ENCODE measurements at regions not wholly inside any gene's neighbourhood (a gene's known extent, or its start where the extent isn't known, plus 50 kb on each side); places are given as distances from the start of the nearest gene placed in this dataset.

DNA sequence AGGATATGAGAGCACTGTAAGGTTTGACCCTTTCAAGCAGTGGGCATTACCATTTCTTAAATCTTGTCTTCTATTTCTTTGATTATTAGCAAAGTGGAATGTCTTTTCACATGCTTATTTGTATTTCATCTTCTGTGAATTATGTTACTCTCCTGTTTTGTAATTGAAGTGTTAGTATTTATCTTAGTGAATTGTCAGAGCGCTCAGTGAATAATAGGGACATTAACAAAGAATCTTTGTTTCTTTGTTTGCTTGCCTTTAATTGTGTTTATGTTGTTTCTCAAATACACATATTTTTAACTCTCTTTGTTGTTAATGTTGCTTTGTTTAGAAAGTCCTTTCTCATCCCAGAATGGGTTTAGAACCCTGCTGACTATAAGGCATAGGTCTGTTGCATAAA is 259.3 kb downstream of the RRAGC start:
- Histone ChIP-seq H3K9me3 (ENCODE audit: control insufficient read depth in 2 of 2, insufficient read depth in 1 of 2, low read depth in 1 of 2, low read length in 1 of 2) (no peaks in the 10 kb centered on the region), H3K36me3 (ENCODE audit: control insufficient read depth in 3 of 3, insufficient read depth in 2 of 3, low read depth in 1 of 3, low read length in 3 of 3) (no peaks in the 10 kb centered on the region), H3K4me3 (ENCODE audit: low read depth in 1 of 3, low read length in 3 of 3) (no peak overlapping the region), H3K4me1 (ENCODE audit: control insufficient read depth in 3 of 3, insufficient read depth in 2 of 3, low read depth in 1 of 3, low read length in 2 of 3) (no peaks in the 10 kb centered on the region), H3K27me3 (ENCODE audit: control insufficient read depth in 3 of 3, insufficient read depth in 3 of 3, low read length in 3 of 3) (peaks cover 0 to 6% (median 0%) of the 10 kb centered on the region in 3 donors), H3K27ac (ENCODE audit: low read depth in 1 of 3, low read length in 2 of 3) (no peak overlapping the region)
- FAIRE-seq (no peak), DNase-seq (no peak)
- WGBS, 3 donors: 65 to 78% (median 71%) methylated on average over 1 of the region's 1 CpG

DNA sequence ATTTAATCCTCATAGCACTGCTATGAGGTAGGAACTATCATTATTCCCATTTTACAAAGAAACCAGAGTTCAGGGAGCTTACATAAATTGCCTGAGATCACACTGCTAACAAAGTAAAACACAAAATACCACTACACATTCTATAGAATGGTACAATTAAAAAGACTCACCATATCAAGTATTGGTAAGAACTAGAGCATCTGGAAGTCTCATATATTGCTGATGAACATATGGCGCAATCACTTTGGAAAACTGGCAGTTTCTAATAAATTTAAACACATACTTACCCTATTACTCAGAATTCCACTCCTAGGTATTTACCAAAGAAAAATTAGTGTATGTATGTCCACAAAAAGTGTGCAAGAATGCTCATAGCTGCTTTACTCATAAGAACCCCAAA is 261.5 kb downstream of the RRAGC start:
- H3K4me3 ChIP-seq (ENCODE audit: low read depth in 1 of 3, low read length in 3 of 3): no peak overlapping the region
- no peak for DNase-seq
- H3K27me3 ChIP-seq (ENCODE audit: control insufficient read depth in 3 of 3, insufficient read depth in 3 of 3, low read length in 3 of 3): peaks cover 0 to 7% (median 0%) of the 10 kb centered on the region in 3 donors
- no peak for FAIRE-seq
- 91 to 97% (median 96%) methylated on average over 1 of the region's 1 CpG for WGBS, 3 donors
- no peaks in the 10 kb centered on the region for H3K4me1 ChIP-seq (ENCODE audit: control insufficient read depth in 3 of 3, insufficient read depth in 2 of 3, low read depth in 1 of 3, low read length in 2 of 3)
- no peaks in the 10 kb centered on the region for H3K36me3 ChIP-seq (ENCODE audit: control insufficient read depth in 3 of 3, insufficient read depth in 2 of 3, low read depth in 1 of 3, low read length in 3 of 3)
- no peak overlapping the region for H3K27ac ChIP-seq (ENCODE audit: low read depth in 1 of 3, low read length in 2 of 3)
- H3K9me3 ChIP-seq (ENCODE audit: control insufficient read depth in 2 of 2, insufficient read depth in 1 of 2, low read depth in 1 of 2, low read length in 1 of 2): peaks cover 0 to 2% of the 10 kb centered on the region in 2 donors

DNA sequence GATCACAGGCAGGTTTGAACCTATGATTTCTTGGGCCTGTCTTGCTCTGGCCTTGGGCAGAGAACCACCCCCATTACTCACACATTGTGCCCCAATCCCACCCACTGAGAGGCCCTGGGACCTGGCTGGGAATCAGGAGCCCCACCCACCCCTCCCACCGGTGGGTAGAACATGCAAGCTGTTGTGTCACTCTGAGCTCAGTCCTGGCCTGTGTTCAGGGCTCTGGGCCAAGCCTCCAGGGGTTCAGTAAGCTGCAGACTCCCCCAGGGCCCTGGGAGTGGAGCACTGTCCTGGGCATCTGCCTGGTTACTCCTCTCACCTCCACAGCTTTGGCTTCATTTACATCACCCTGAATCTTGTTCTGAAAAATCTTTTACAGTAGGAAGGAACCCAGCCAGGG is 270.5 kb downstream of the RRAGC start:
- 9 to 22% (median 22%) methylated on average over 1 of the region's 1 CpG for WGBS, 3 donors
- H3K27me3 ChIP-seq (ENCODE audit: control insufficient read depth in 3 of 3, insufficient read depth in 3 of 3, low read length in 3 of 3): peaks cover 0 to 8% (median 0%) of the 10 kb centered on the region in 3 donors
- no peak overlapping the region for H3K27ac ChIP-seq (ENCODE audit: low read depth in 1 of 3, low read length in 2 of 3)
- DNase-seq (no peak), FAIRE-seq (no peak)
- no peaks in the 10 kb centered on the region for H3K9me3 ChIP-seq (ENCODE audit: control insufficient read depth in 2 of 2, insufficient read depth in 1 of 2, low read depth in 1 of 2, low read length in 1 of 2)
- no peaks in the 10 kb centered on the region for H3K4me1 ChIP-seq (ENCODE audit: control insufficient read depth in 3 of 3, insufficient read depth in 2 of 3, low read depth in 1 of 3, low read length in 2 of 3)
- H3K4me3 ChIP-seq (ENCODE audit: low read depth in 1 of 3, low read length in 3 of 3): no peak overlapping the region
- H3K36me3 ChIP-seq (ENCODE audit: control insufficient read depth in 3 of 3, insufficient read depth in 2 of 3, low read depth in 1 of 3, low read length in 3 of 3): no peaks in the 10 kb centered on the region

DNA sequence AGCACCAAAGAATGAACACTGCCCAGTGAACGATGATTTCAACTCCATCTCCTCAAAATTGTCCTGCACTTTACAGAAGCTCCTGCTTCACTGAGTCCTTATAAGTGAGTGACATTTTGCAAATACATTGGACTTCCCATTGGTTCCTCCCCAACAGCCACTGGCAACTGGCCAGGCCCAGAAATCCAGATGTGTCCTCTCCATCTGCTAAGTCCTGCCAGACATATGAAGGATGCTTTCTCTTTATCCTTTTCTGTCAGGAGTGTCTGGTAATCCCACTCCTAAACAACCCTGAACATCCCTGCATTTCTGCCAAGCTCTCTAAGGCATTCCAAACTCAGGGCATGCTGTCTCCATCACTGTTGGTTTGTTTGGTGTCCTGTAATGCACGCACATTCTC is 271.8 kb downstream of the RRAGC start:
- WGBS, 3 donors: 69 to 81% (median 79%) methylated on average over 2 of the region's 2 CpGs
- DNase-seq (no peak), FAIRE-seq (no peak)
- Histone ChIP-seq H3K4me1 (ENCODE audit: control insufficient read depth in 3 of 3, insufficient read depth in 2 of 3, low read depth in 1 of 3, low read length in 2 of 3) (no peaks in the 10 kb centered on the region), H3K27me3 (ENCODE audit: control insufficient read depth in 3 of 3, insufficient read depth in 3 of 3, low read length in 3 of 3) (peaks cover 0 to 2% (median 0%) of the 10 kb centered on the region in 3 donors), H3K9me3 (ENCODE audit: control insufficient read depth in 2 of 2, insufficient read depth in 1 of 2, low read depth in 1 of 2, low read length in 1 of 2) (no peaks in the 10 kb centered on the region), H3K4me3 (ENCODE audit: low read depth in 1 of 3, low read length in 3 of 3) (no peak overlapping the region), H3K27ac (ENCODE audit: low read depth in 1 of 3, low read length in 2 of 3) (no peak overlapping the region), H3K36me3 (ENCODE audit: control insufficient read depth in 3 of 3, insufficient read depth in 2 of 3, low read depth in 1 of 3, low read length in 3 of 3) (no peaks in the 10 kb centered on the region)

DNA sequence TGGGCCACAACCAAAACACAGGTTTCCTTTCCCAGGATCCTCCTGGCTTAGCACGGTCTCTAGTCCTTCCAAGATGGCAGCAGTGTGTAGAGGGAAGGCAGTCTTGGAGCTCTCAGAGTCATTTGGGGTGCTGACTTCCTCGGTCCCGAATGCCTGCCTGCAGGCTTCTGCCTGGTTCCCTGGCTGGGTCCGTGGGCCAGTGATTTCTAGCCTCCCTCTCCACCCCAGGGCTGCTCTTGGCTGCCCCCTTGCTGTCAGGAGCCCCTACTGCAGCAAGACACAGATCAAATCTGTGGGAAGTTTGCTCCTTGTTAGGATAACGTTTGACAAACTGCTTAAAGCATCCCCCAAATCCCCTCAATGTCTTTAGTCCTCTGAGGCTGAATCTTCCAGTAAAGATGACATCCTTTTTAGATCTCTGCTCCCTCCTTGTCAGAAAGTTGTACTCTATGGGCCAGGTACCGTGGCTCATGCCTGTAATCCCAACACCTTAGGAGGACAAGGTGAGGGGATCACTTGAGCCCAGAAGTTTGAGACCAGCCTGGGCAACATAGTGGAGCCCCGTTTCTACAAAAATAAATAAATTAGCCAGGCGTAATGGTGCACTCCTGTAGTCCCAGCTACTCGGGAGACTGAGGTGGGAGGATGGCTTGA is 272.5 kb downstream of the RRAGC start:
- no peaks in the 10 kb centered on the region for H3K9me3 ChIP-seq (ENCODE audit: control insufficient read depth in 2 of 2, insufficient read depth in 1 of 2, low read depth in 1 of 2, low read length in 1 of 2)
- H3K4me1 ChIP-seq (ENCODE audit: control insufficient read depth in 3 of 3, insufficient read depth in 2 of 3, low read depth in 1 of 3, low read length in 2 of 3): no peaks in the 10 kb centered on the region
- FAIRE-seq (no peak), DNase-seq (peak; percentile 26 to 30)
- no peaks in the 10 kb centered on the region for H3K36me3 ChIP-seq (ENCODE audit: control insufficient read depth in 3 of 3, insufficient read depth in 2 of 3, low read depth in 1 of 3, low read length in 3 of 3)
- no peak overlapping the region for H3K27ac ChIP-seq (ENCODE audit: low read depth in 1 of 3, low read length in 2 of 3)
- H3K4me3 ChIP-seq (ENCODE audit: low read depth in 1 of 3, low read length in 3 of 3): no peak overlapping the region
- 35 to 38% (median 36%) methylated on average over 9 of the region's 9 CpGs for WGBS, 3 donors
- peaks cover 0 to 2% (median 0%) of the 10 kb centered on the region in 3 donors for H3K27me3 ChIP-seq (ENCODE audit: control insufficient read depth in 3 of 3, insufficient read depth in 3 of 3, low read length in 3 of 3)

- FAIRE-seq: no peak
- no peaks in the 10 kb centered on the region for H3K36me3 ChIP-seq (ENCODE audit: control insufficient read depth in 3 of 3, insufficient read depth in 2 of 3, low read depth in 1 of 3, low read length in 3 of 3)
- peaks cover 0 to 2% (median 0%) of the 10 kb centered on the region in 3 donors for H3K27me3 ChIP-seq (ENCODE audit: control insufficient read depth in 3 of 3, insufficient read depth in 3 of 3, low read length in 3 of 3)
- WGBS, 3 donors: 53 to 66% (median 53%) methylated on average over 4 of the region's 4 CpGs
- H3K4me1 ChIP-seq (ENCODE audit: control insufficient read depth in 3 of 3, insufficient read depth in 2 of 3, low read depth in 1 of 3, low read length in 2 of 3): no peaks in the 10 kb centered on the region
- no peak for DNase-seq
- no peaks in the 10 kb centered on the region for H3K9me3 ChIP-seq (ENCODE audit: control insufficient read depth in 2 of 2, insufficient read depth in 1 of 2, low read depth in 1 of 2, low read length in 1 of 2)
- H3K4me3 ChIP-seq (ENCODE audit: low read depth in 1 of 3, low read length in 3 of 3): no peak overlapping the region
- no peak overlapping the region for H3K27ac ChIP-seq (ENCODE audit: low read depth in 1 of 3, low read length in 2 of 3)
Measured at GRCh38 chr1:38585971-38586370, 273.6 kb downstream of the RRAGC start.

- FAIRE-seq (no peak), DNase-seq (no peak)
- H3K4me3 ChIP-seq (ENCODE audit: low read depth in 1 of 3, low read length in 3 of 3): no peak overlapping the region
- H3K27me3 ChIP-seq (ENCODE audit: control insufficient read depth in 3 of 3, insufficient read depth in 3 of 3, low read length in 3 of 3): peaks cover 0 to 2% (median 0%) of the 10 kb centered on the region in 3 donors
- no peak overlapping the region for H3K27ac ChIP-seq (ENCODE audit: low read depth in 1 of 3, low read length in 2 of 3)
- H3K9me3 ChIP-seq (ENCODE audit: control insufficient read depth in 2 of 2, insufficient read depth in 1 of 2, low read depth in 1 of 2, low read length in 1 of 2): no peaks in the 10 kb centered on the region
- no peaks in the 10 kb centered on the region for H3K36me3 ChIP-seq (ENCODE audit: control insufficient read depth in 3 of 3, insufficient read depth in 2 of 3, low read depth in 1 of 3, low read length in 3 of 3)
- H3K4me1 ChIP-seq (ENCODE audit: control insufficient read depth in 3 of 3, insufficient read depth in 2 of 3, low read depth in 1 of 3, low read length in 2 of 3): no peaks in the 10 kb centered on the region
- WGBS, 3 donors: 68 to 80% (median 72%) methylated on average over 3 of the region's 3 CpGs
Measured at GRCh38 chr1:38585460-38585859, 274.1 kb downstream of the RRAGC start.

DNA sequence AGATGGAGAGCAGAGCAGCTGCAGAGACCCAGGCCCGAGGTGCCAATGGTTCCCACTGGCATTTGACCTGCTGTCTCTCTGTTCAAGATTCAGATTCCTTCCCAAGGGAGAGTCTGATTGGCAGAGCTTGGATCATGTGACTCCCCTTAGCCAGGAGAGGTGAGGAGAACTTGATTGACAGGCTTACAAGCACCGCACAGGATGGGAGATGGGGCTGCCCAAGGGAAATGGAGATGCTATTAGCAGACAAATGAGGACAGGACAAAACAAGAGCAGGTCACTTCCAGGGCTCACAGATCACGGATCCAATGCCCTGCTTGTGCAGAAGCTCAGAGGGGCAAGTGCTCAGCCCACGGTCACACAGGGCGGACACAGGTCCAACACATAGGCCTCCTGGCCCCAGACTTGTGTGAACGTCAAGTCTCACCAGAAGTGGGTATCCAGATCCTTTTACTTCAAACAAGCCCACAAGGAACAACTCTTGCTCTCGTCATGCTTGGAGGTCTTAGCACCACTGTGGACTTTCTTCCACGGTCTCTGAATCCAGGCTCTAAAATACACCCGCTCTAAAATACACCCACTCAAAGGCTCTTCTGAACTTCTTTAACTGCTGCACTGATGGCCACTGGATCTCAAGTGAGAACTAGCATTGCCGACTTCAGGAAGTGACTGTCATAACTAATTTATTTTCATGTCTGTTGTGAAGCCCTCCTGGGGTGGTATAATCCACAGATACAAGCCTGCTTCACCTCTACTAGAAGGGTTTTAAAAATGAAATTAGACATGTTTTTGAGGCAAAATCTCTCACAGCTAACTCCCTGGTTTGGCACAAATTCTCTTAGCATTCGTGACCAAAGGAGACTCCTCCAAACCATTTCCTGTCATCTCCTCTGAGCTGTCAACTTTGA is 274.9 kb downstream of the RRAGC start:
- FAIRE-seq (no peak), DNase-seq (no peak)
- Histone ChIP-seq H3K36me3 (ENCODE audit: control insufficient read depth in 3 of 3, insufficient read depth in 2 of 3, low read depth in 1 of 3, low read length in 3 of 3) (no peaks in the 10 kb centered on the region), H3K4me1 (ENCODE audit: control insufficient read depth in 3 of 3, insufficient read depth in 2 of 3, low read depth in 1 of 3, low read length in 2 of 3) (no peaks in the 10 kb centered on the region), H3K27me3 (ENCODE audit: control insufficient read depth in 3 of 3, insufficient read depth in 3 of 3, low read length in 3 of 3) (peaks cover 0 to 5% (median 4%) of the 10 kb centered on the region in 3 donors), H3K4me3 (ENCODE audit: low read depth in 1 of 3, low read length in 3 of 3) (no peak overlapping the region), H3K9me3 (ENCODE audit: control insufficient read depth in 2 of 2, insufficient read depth in 1 of 2, low read depth in 1 of 2, low read length in 1 of 2) (no peaks in the 10 kb centered on the region), H3K27ac (ENCODE audit: low read depth in 1 of 3, low read length in 2 of 3) (no peak overlapping the region)
- WGBS, 3 donors: 60 to 74% (median 66%) methylated on average over 11 of the region's 11 CpGs

Measured in small intestine (tissue), 7 donors.